Esophagus muscularis mucosa (tissue), 3 donors: ENCODE measurements at regions not wholly inside any gene's neighbourhood (a gene's known extent, or its start where the extent isn't known, plus 50 kb on each side); places are given as distances from the start of the nearest gene placed in this dataset.

ENCODE experiments used
- CTCF ChIP-seq, 3 experiments: fragments of 200-600 bp in 2 of 3; fragments of 450-650 bp in 1 of 3; sonication (generic) in 2 of 3; IDR thresholded peaks; one replicate each; pipeline ENCODE4 v1.5.1; 2017 to 2019; ENCODE audit warnings: antibody characterized with exemption in 3 of 3, mild to moderate bottlenecking in 2 of 3, moderate library complexity in 1 of 3
- POLR2AphosphoS5 ChIP-seq, 2 donors: sonication (generic); formaldehyde crosslinking; IDR thresholded peaks; one replicate each; pipeline ENCODE4 v1.6.1; 2017; ENCODE audit warnings: antibody characterized with exemption in 2 of 2

- TF ChIP-seq CTCF (IDR thresholded peaks at IDR 0.05) (no peak), POLR2AphosphoS5 (IDR thresholded peaks at IDR 0.05) (no peak)
Measured at GRCh38 chr5:106964132-106964531, 706.6 kb downstream of the EFNA5 start.
